ENCODE measurements at regions not wholly inside any gene's neighbourhood (a gene's known extent, or its start where the extent isn't known, plus 50 kb on each side); places are given as distances from the start of the nearest gene placed in this dataset.

DNA sequence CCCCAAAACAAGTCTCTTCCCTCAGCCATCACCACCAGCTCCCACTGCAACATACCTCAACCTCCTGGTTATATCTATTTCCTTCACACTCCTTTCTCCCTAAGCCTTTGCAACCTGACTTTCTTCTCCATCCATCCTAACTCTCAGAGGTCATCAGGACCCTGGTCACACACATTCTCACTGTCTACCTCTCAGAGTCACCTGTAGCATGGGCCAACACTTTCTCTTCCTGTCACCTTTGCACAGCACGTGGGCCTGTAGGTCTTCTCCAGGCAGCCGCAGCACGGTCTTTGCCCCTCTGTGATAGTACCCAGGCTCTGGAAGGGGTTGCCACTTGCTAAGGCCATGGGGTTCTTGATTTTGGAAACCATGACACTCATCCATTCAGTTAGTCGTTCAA is 921.1 kb downstream of the UQCRFS1 start:
- Mint-ChIP-seq H3K27me3 (peaks cover 2% of the 10 kb centered on the region), H3K4me1 (no peaks in the 10 kb centered on the region), H3K27ac (no peak overlapping the region), H3K36me3 (no peaks in the 10 kb centered on the region), H3K4me3 (no peak overlapping the region), H3K9me3 (peaks cover 14% of the 10 kb centered on the region)
- DNase-seq (ENCODE audit: low spot score in 2 of 2) (no peak), ATAC-seq (ENCODE audit: low read depth) (no peak)

DNA sequence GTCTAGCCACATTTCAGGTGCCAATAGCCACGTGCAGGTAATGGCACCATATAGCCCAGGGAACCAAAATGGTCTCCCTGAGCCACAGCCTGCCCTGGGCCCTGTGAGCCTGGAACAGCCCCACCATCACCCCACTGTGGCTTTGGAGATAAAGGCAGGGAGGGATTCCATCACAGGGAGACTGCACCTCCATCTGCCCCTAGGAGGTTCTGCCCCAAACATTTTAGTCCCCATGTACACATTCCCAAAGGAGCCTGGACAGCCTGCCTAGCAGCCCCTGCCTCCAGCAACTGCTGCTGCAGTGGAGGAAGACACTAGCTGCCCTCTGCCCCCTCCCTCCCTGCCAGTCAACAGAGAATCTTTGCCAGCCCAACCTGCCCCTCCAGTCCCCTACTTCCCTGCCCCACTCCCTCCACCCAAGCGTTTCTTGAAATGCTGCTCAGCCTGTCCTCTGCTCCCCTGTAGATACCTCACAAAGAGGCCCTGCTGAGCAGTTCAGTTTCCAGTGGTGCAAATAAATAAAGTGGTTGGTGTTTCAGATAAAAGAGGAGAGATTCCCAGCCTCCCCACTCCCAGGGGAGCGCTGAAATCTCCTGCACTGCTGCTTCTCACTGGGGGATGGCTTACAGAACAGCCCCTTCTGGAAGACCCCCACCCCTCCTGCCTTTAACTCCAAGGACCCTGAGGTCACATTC is 921.8 kb downstream of the UQCRFS1 start:
- ATAC-seq (ENCODE audit: low read depth), result no peak
- no peak overlapping the region for H3K4me3 Mint-ChIP-seq
- H3K36me3 Mint-ChIP-seq, result no peaks in the 10 kb centered on the region
- no peak for DNase-seq (ENCODE audit: low spot score in 2 of 2)
- H3K27me3 Mint-ChIP-seq, result peaks cover 2% of the 10 kb centered on the region
- peaks cover 14% of the 10 kb centered on the region for H3K9me3 Mint-ChIP-seq
- H3K4me1 Mint-ChIP-seq, result no peaks in the 10 kb centered on the region
- H3K27ac Mint-ChIP-seq, result no peak overlapping the region

GRCh38 chr19:28289295-28290063 is 923.5 kb downstream of the UQCRFS1 start:
- no peak overlapping the region for H3K4me3 Mint-ChIP-seq
- no peaks in the 10 kb centered on the region for H3K4me1 Mint-ChIP-seq
- ATAC-seq (ENCODE audit: low read depth), result no peak
- peaks cover 2% of the 10 kb centered on the region for H3K27me3 Mint-ChIP-seq
- peaks cover 10% of the 10 kb centered on the region for H3K9me3 Mint-ChIP-seq
- H3K27ac Mint-ChIP-seq, result no peak overlapping the region
- no peak for DNase-seq (ENCODE audit: low spot score in 2 of 2)
- H3K36me3 Mint-ChIP-seq, result no peaks in the 10 kb centered on the region

DNA sequence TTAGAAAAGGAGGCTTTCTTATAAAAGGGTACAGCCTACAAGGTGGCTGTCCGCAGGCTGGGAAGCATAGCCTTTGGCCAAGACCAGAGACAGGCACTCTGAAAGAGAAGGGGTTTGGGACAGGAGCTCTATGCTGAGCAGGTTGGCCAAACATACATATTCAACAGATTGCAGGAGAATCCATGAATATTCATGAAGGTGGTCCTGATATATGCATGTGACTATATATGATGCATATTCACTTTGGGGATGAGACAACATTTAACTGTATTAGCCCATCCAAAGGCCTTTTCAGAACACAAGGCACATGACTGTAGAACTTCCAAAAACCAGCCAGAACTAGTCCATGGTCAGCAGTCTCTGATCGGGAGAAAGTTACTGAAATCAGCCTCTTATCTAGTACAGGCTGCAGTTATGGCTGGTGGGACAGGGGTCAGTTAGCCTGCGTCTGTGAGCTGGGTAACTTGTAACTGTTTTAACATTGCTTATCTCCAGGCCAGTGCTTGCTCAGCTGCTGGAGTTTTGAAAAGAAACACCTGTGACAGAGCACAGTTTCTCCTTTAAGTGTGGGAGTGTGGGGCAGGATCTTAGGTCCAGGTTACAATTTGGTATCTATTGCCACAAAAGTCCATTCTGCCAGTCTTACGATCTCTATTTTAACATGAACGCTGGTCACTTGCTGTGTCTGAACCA is 924.2 kb downstream of the UQCRFS1 start:
- Mint-ChIP-seq H3K9me3 (peaks cover 14% of the 10 kb centered on the region), H3K4me3 (no peak overlapping the region), H3K27ac (no peak overlapping the region), H3K4me1 (no peaks in the 10 kb centered on the region), H3K36me3 (peaks cover 2% of the 10 kb centered on the region), H3K27me3 (peaks cover 2% of the 10 kb centered on the region)
- DNase-seq (ENCODE audit: low spot score in 2 of 2) (no peak), ATAC-seq (ENCODE audit: low read depth) (no peak)

DNA sequence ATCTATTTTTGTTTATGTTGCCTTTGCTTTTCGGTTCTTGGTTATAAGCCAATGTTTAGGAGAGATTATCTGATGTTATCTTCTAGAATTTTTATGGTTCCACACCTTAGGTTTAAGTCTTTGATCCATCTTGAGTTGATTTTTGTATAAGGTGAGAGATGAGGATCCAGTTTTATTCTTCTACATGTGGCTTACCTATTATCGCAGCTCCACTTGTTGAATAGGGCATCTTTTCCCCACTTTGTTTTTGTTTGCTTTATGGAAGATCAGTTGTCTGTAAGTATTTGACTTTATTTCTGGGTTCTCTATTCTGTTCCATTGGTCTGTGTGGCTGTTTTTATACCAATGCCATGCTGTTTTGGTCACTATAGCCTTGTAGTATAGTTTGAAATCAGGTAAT is 927.0 kb downstream of the UQCRFS1 start:
- no peaks in the 10 kb centered on the region for H3K4me1 Mint-ChIP-seq
- no peak overlapping the region for H3K27ac Mint-ChIP-seq
- peaks cover 31% of the 10 kb centered on the region for H3K9me3 Mint-ChIP-seq
- peaks cover 11% of the 10 kb centered on the region for H3K36me3 Mint-ChIP-seq
- no peak overlapping the region for H3K4me3 Mint-ChIP-seq
- DNase-seq (ENCODE audit: low spot score in 2 of 2) (no peak), ATAC-seq (ENCODE audit: low read depth) (no peak)
- H3K27me3 Mint-ChIP-seq, result no peaks in the 10 kb centered on the region

- ATAC-seq (ENCODE audit: low read depth) (no peak), DNase-seq (ENCODE audit: low spot score in 2 of 2) (no peak)
- Mint-ChIP-seq H3K27ac (no peak overlapping the region), H3K9me3 (peaks cover 31% of the 10 kb centered on the region), H3K4me1 (no peaks in the 10 kb centered on the region), H3K36me3 (peaks cover 11% of the 10 kb centered on the region), H3K4me3 (no peak overlapping the region), H3K27me3 (no peaks in the 10 kb centered on the region)
Observed at GRCh38 chr19:28285078-28285477, 927.9 kb downstream of the UQCRFS1 start.

DNA sequence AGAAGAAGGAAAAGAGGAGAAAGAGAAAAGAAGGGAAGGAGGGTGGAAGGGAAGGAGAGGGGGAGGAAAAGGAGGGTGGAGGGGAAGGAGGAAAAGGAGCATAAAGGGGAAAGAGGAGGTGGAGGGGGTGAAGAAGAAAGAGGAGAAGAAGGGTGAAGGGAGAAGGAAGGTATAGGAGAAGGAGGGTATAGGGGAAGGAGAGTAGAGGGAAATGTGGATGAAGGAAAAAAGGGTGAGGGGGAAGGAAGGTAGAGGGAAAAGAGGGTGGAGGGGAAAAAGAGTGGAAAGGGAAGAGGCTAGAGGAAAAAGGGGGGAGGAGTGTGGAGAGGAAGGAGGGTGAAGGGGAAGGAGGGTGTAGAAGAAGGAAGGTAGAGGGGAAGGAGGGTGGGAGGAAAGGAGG is 928.6 kb downstream of the UQCRFS1 start:
- Mint-ChIP-seq H3K9me3 (peaks cover 31% of the 10 kb centered on the region), H3K4me3 (no peak overlapping the region), H3K4me1 (no peaks in the 10 kb centered on the region), H3K27me3 (no peaks in the 10 kb centered on the region), H3K36me3 (peaks cover 11% of the 10 kb centered on the region), H3K27ac (no peak overlapping the region)
- DNase-seq (ENCODE audit: low spot score in 2 of 2) (no peak), ATAC-seq (ENCODE audit: low read depth) (no peak)

DNA sequence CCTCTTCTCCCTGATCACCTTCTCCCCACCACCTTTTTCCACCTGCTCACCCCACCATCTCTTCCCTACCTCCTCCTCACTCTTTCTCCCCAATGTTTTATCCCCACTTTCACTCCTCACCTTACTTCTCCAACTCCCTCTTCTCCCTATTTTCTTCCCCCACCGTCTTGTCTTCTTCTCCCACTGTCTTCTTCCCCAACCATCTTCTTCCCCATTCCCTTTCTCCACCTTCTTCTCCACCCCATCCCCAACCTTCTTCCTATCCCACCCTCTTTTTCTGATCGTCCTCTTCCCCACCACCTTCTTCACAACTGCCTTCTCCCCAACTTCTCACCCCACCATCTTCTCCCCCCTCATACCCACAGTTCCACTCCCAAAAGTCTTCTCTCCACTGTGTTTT is 929.4 kb downstream of the UQCRFS1 start:
- Mint-ChIP-seq H3K36me3 (peaks cover 11% of the 10 kb centered on the region), H3K4me1 (no peaks in the 10 kb centered on the region), H3K27ac (no peak overlapping the region), H3K9me3 (peaks cover 35% of the 10 kb centered on the region), H3K27me3 (no peaks in the 10 kb centered on the region), H3K4me3 (no peak overlapping the region)
- DNase-seq (ENCODE audit: low spot score in 2 of 2) (no peak), ATAC-seq (ENCODE audit: low read depth) (no peak)

DNA sequence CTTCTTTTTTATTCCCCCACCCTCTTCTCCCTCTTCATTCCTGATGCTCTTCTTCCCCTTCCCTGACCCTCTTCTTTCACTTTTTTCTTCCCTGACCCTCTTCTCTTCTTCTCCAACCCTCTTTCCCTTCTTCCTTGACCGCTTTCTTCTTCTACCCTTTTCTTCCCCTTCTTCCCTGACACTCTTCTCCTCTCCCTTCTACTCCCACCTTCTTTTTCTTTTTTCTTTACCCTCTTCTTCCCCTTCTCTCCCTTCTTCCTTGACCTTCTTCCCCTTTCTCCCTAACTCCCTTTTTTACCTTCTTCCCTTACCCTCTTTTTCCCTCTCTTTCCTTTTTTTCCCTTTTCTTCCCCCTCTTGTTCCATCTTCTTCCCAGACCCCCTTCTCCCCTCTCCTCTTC is 931.3 kb downstream of the UQCRFS1 start:
- Mint-ChIP-seq H3K4me1 (no peaks in the 10 kb centered on the region), H3K27me3 (no peaks in the 10 kb centered on the region), H3K9me3 (peaks cover 30% of the 10 kb centered on the region), H3K27ac (no peak overlapping the region), H3K36me3 (peaks cover 11% of the 10 kb centered on the region), H3K4me3 (no peak overlapping the region)
- DNase-seq (ENCODE audit: low spot score in 2 of 2) (no peak), ATAC-seq (ENCODE audit: low read depth) (no peak)

GRCh38 chr19:28264556-28264955 is 948.4 kb downstream of the UQCRFS1 start:
- Mint-ChIP-seq H3K27me3 (no peaks in the 10 kb centered on the region), H3K36me3 (no peaks in the 10 kb centered on the region), H3K4me3 (no peak overlapping the region), H3K27ac (no peak overlapping the region), H3K9me3 (peaks cover 23% of the 10 kb centered on the region), H3K4me1 (no peaks in the 10 kb centered on the region)
- DNase-seq (ENCODE audit: low spot score in 2 of 2) (no peak), ATAC-seq (ENCODE audit: low read depth) (no peak)

DNA sequence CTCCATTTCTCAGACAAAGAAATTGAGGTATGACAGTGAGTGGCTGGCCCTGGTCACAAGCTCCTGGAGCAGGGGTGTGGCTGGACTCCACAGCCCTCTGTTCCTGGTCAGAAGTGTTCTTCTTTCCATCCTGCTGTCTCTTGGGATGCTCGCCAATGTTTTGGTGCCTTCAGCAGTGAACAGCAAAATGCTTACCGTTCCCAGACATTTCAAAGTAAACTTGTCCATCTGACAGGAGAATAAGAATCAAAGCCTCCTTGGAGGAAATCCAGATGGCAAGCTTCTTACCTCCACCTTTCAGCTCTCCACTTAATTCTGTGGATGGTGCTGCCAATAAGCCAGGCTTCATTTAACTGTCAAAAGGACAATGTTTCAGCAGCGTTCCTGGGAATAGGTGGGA is 954.1 kb downstream of the UQCRFS1 start:
- Mint-ChIP-seq H3K9me3 (peaks cover 21% of the 10 kb centered on the region), H3K27me3 (no peaks in the 10 kb centered on the region), H3K4me3 (no peak overlapping the region), H3K27ac (no peak overlapping the region), H3K4me1 (no peaks in the 10 kb centered on the region), H3K36me3 (no peaks in the 10 kb centered on the region)
- no peak for DNase-seq (ENCODE audit: low spot score in 2 of 2)
- no peak for ATAC-seq (ENCODE audit: low read depth)

DNA sequence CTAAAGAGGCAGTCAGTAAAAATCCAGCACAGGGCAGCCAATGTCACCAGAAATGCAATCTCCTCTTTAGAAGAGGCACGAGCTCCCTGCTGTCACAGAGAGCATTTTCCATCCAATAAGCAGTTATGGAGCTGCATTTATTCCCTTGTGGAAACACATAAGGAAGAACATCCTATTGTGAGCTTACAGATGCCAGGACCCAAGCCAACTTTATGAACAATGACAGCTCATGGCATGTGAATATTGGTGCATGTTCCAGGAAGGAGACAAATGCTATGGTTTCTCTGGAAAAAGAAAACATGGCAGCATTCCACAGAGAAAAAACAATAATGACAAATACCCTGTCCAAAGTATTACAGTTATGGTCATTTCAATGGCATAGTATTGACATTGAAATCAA is 955.6 kb downstream of the UQCRFS1 start:
- DNase-seq (ENCODE audit: low spot score in 2 of 2) (no peak), ATAC-seq (ENCODE audit: low read depth) (no peak)
- Mint-ChIP-seq H3K27me3 (no peaks in the 10 kb centered on the region), H3K27ac (no peak overlapping the region), H3K4me3 (no peak overlapping the region), H3K36me3 (no peaks in the 10 kb centered on the region), H3K4me1 (no peaks in the 10 kb centered on the region), H3K9me3 (peaks cover 12% of the 10 kb centered on the region)

- Mint-ChIP-seq H3K27ac (no peak overlapping the region), H3K9me3 (peaks cover 5% of the 10 kb centered on the region), H3K4me3 (no peak overlapping the region), H3K36me3 (no peaks in the 10 kb centered on the region), H3K4me1 (no peaks in the 10 kb centered on the region), H3K27me3 (no peaks in the 10 kb centered on the region)
- DNase-seq (ENCODE audit: low spot score in 2 of 2) (no peak), ATAC-seq (ENCODE audit: low read depth) (no peak)
Observed at GRCh38 chr19:28247243-28247642, 965.7 kb downstream of the UQCRFS1 start.

- no peak for DNase-seq (ENCODE audit: low spot score in 2 of 2)
- H3K27me3 Mint-ChIP-seq, result no peaks in the 10 kb centered on the region
- H3K4me3 Mint-ChIP-seq, result no peak overlapping the region
- no peaks in the 10 kb centered on the region for H3K4me1 Mint-ChIP-seq
- H3K27ac Mint-ChIP-seq, result no peak overlapping the region
- H3K9me3 Mint-ChIP-seq, result peaks cover 5% of the 10 kb centered on the region
- ATAC-seq (ENCODE audit: low read depth), result no peak
- no peaks in the 10 kb centered on the region for H3K36me3 Mint-ChIP-seq
Observed at GRCh38 chr19:28245937-28246336, 967.0 kb downstream of the UQCRFS1 start.

All from memory B cell (primary cell).